ENCODE measurements at regions not wholly inside any gene's neighbourhood (a gene's known extent, or its start where the extent isn't known, plus 50 kb on each side); places are given as distances from the start of the nearest gene placed in this dataset.

GRCh38 chr6:15882345-15882744 is 219.5 kb upstream of the DTNBP1 start:
- FAIRE-seq = no peak
- no peak for DNase-seq (ENCODE audit: insufficient read length, low spot score)

GRCh38 chr6:15881150-15881549 is 218.3 kb upstream of the DTNBP1 start:
- no peak for FAIRE-seq

GRCh38 chr6:15880262-15880973 is 217.6 kb upstream of the DTNBP1 start:
- DNase-seq (ENCODE audit: insufficient read length, low spot score) = no peak
- FAIRE-seq = no peak

More at GRCh38 chr6:15881150-15881549, 218.3 kb upstream of the DTNBP1 start:
- no peak for DNase-seq (ENCODE audit: insufficient read length, low spot score)

- FAIRE-seq = peak; percentile 94
- peak; percentile 43 for DNase-seq (ENCODE audit: insufficient read length, low spot score)
Observed at GRCh38 chr6:15879371-15880261, 216.8 kb upstream of the DTNBP1 start.

GRCh38 chr6:15877231-15877630 is 214.4 kb upstream of the DTNBP1 start:
- DNase-seq (ENCODE audit: insufficient read length, low spot score) (no peak), FAIRE-seq (no peak)

- FAIRE-seq (peak; percentile 54), DNase-seq (ENCODE audit: insufficient read length, low spot score) (no peak)
Observed at GRCh38 chr6:15876406-15876805, 213.6 kb upstream of the DTNBP1 start.

DNA sequence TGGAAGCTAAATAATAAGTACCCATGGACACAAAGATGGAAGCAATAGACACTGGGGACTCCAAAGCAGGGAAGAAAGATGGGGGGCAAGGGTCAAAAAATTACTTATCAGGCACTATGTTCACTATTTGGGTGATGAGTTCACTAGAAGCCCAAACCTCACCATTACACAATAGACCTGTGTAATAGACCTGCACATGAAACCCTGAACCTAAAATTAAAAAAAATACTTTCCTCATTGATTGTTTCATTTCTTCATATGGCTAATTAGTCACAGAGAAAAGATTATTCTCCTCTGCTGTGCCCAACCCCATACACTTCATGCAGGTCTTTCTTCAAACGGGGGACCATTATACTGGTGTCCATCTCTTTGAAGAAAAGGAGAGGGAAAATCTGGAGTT is 213.0 kb upstream of the DTNBP1 start:
- DNase-seq (ENCODE audit: insufficient read length, low spot score) (no peak), FAIRE-seq (no peak)

DNA sequence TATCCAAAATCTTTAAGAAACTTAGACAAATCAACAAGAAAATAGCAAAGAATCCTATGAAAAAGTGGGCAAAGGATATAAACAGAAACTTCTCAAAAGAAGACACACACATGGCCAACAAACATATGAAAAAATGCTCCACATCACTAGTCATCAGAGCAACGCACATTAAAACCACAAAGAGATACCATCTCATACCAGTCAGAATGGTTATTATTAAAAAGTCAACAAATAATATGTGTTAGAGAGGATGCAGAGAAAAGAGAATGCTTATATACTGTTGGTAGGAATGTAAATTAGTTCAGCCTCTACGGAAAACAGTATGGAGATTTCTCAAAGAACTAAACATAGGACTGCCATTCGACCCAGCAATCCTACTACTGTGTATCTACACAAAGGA is 212.0 kb upstream of the DTNBP1 start:
- DNase-seq (ENCODE audit: insufficient read length, low spot score) (no peak), FAIRE-seq (no peak)

DNA sequence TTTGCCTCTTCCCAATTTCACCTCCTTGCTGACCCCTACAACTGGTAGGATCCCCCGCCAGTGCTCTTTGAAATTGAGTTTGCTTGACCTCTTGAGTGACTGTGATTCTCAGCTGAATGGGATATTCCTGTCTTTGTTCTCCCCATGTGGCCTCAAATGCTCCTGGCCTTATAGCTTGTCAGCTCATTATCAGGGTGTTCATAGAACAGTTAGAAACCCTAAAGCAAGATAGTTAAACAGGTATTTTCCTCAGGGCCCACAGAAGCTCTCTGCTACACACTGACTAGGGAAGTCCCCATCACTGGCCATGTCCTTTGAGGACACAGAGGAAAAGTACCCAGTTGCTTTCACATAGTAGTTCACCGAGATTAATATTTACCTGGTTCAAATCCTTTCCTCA is 211.5 kb upstream of the DTNBP1 start:
- DNase-seq (ENCODE audit: insufficient read length, low spot score) = no peak
- FAIRE-seq = no peak

- FAIRE-seq (no peak), DNase-seq (ENCODE audit: insufficient read length, low spot score) (no peak)
Observed at GRCh38 chr6:15872241-15873103, 209.6 kb upstream of the DTNBP1 start.

GRCh38 chr6:15871276-15871675 is 208.4 kb upstream of the DTNBP1 start:
- DNase-seq (ENCODE audit: insufficient read length, low spot score) (no peak), FAIRE-seq (no peak)

DNA sequence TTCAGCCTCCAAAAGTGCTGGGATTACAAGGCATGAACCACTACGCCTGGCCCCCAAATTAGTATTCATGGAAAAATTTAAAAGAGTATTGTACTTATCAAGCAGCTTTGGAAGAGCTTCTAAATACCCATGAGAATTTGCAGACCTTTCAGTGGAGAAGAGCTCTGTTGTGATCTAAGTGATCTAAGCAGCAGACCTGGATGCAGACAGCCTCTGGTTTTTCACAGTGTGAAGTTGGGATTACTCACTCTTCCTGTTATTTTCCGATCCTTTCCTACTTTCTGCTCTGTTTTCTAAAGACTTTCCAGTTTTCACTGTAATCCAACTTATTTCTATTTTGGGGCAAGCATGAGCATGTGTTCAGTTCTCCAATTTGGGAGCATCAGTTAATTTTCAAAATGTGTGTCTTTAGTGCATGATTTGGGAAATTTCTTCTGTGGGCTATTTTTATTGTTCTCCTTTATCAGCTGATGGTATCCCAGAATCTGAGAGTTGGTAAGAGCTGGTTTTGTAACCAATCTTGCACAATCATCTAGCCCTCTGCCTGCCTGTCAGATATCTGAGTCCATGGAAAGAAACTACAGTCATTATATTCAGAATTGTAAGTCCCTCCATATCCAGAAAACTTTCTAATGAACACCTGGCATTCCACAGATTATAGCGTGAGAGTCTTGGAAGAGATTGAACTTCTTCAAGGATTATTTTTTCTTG is 207.7 kb upstream of the DTNBP1 start:
- FAIRE-seq = no peak
- DNase-seq (ENCODE audit: insufficient read length, low spot score) = no peak

GRCh38 chr6:15864708-15865062 is 201.9 kb upstream of the DTNBP1 start:
- DNase-seq (ENCODE audit: insufficient read length, low spot score) (no peak), FAIRE-seq (no peak)

- no peak for FAIRE-seq
- no peak for DNase-seq (ENCODE audit: insufficient read length, low spot score)
Observed at GRCh38 chr6:15864038-15864707, 201.3 kb upstream of the DTNBP1 start.

DNA sequence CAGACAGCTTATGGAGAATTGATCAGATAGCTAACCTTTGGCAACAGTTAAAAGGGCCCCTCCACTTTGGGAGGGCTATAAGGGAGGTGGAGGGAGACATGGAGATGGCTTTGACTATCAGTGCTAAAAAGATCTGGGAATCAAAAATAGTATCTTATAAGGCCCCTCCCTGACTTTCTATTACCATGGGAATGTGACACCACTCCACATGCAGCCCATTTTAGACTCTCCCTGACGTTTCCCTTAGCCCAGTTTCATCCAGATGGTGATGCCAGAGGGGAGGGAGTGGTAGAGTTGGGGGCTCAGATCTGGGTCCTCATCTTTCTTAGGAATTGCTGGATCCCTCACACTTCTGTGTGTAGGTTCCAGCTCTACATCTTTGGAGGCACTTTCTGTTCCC is 200.0 kb upstream of the DTNBP1 start:
- DNase-seq (ENCODE audit: insufficient read length, low spot score) (no peak), FAIRE-seq (no peak)

- FAIRE-seq = no peak
- DNase-seq (ENCODE audit: insufficient read length, low spot score) = no peak
Observed at GRCh38 chr6:15861486-15861885, 198.7 kb upstream of the DTNBP1 start.

GRCh38 chr6:15854826-15855710 is 192.2 kb upstream of the DTNBP1 start:
- FAIRE-seq (no peak), DNase-seq (ENCODE audit: insufficient read length, low spot score) (no peak)

- no peak for DNase-seq (ENCODE audit: insufficient read length, low spot score)
- no peak for FAIRE-seq
Observed at GRCh38 chr6:15854378-15854777, 191.6 kb upstream of the DTNBP1 start.

GRCh38 chr6:15853259-15853658 is 190.4 kb upstream of the DTNBP1 start:
- DNase-seq (ENCODE audit: insufficient read length, low spot score) = no peak
- no peak for FAIRE-seq
